PFSK-1 (cell line): ENCODE measurements at regions not wholly inside any gene's neighbourhood (a gene's known extent, or its start where the extent isn't known, plus 50 kb on each side); places are given as distances from the start of the nearest gene placed in this dataset.

Experiments used
- FOXP2 ChIP-seq: optimal IDR thresholded peaks from 2 replicates; pipeline ENCODE3; 2011; ENCODE audit warnings: borderline replicate concordance, control low read depth, inconsistent platforms; ENCODE audit not compliant: insufficient read depth; ENCODE audit errors: extremely low read length, extremely low read depth
- POLR2AphosphoS5 ChIP-seq: IDR thresholded peaks from 2 replicates; pipeline ENCODE4 v1.6.1; 2012; ENCODE audit warnings: low read depth, mild to moderate bottlenecking, control low read depth, low read length, moderate library complexity
- REST ChIP-seq, 2 experiments: IDR thresholded peaks; 2 replicates each; pipeline versions ENCODE4 v1.6.1 to v1.8.0; 2011 to 2012; ENCODE audit warnings: low read depth in 2 of 2, low read length in 2 of 2, control low read depth in 1 of 2, inconsistent platforms in 1 of 2, mild to moderate bottlenecking in 1 of 2, moderate library complexity in 1 of 2; ENCODE audit not compliant: insufficient read depth in 1 of 2
- SIN3A ChIP-seq: IDR thresholded peaks from 2 replicates; pipeline ENCODE4 v1.6.1; 2012; ENCODE audit warnings: mild to moderate bottlenecking, low read length, moderate library complexity, borderline replicate concordance; ENCODE audit not compliant: insufficient read depth
- TAF1 ChIP-seq: IDR thresholded peaks from 2 replicates; pipeline ENCODE4 v1.6.1; 2012; ENCODE audit warnings: low read length, control low read depth, borderline replicate concordance; ENCODE audit not compliant: insufficient read depth

DNA sequence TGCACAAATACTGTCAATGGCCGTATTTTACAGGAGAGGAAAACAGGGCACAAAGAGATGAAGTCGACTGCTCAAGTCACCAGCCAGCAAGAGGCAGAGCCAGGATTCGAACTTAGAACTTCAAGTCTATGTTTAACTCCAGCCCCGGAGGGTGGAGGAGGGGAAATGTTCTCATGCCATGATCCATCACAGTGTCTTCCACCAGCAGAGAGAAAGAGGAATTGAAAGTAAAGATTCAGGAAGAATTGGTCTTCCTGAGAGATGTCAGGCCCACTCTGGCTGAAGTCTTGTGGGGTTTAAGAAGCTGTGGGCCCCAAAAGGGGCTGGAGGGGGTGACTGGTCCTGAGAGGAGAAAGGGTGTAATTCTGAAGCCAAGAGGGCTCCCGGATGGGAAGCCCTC, 260.0 kb downstream of the TNS1 start:
- no peak for TF ChIP-seq TAF1
- no peak for TF ChIP-seq FOXP2
- TF ChIP-seq SIN3A: no peak
- no peak for TF ChIP-seq POLR2AphosphoS5
- TF ChIP-seq REST (IDR thresholded peaks at IDR 0.05; ENCODE audit: insufficient read depth in 1 of 2, low read depth in 2 of 2, low read length in 2 of 2): no peak

DNA sequence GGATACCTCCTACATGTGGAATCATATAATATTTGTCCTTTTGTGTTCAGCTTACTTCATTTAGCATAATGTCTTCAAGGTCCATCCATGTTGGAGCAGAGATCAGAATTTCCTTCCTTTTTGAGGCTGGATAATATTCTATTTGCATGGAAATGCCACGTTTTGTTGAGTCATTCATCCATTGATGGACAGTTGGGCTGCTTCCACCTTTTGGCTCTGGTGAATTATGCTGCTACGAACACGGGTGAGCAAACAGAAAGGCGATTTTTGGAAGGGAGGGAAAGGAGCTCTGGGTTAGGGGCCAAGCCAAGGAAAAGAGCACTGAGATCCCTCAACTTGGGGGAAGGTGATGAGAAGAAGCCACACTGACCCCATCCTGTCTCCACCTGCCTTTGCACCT, 260.5 kb downstream of the TNS1 start:
- TF ChIP-seq SIN3A (no peak), FOXP2 (no peak), POLR2AphosphoS5 (no peak), TAF1 (no peak)

DNA sequence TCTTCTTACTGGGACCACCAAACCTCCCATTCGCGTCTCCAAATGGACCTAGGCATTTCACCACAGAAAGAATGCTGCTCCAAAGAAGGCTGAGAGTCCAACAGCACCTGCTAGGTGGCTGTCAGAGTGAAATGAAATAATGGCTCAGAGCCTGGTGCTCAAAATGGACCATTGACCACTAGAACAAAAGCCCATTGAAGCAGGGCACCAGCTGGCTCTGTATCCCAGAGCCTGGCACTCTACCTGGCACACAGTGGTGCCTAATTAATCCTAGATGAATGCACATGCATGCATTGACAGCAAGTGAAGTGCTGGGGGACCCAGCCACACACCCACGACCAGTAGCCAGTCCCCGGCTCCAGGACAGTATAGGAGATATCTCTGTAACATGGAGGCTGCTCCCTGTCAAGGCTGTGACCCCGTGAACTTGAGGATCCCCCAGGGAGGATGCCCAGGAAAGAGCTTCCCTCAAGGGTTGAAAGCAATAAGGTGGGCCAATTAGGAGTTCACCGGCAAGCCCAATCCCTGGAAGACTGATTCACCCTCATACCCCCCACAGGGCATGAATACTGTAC, 261.3 kb downstream of the TNS1 start:
- no peak for TF ChIP-seq TAF1
- TF ChIP-seq SIN3A: no peak
- TF ChIP-seq FOXP2: no peak
- no peak for TF ChIP-seq REST (IDR thresholded peaks at IDR 0.05; ENCODE audit: insufficient read depth in 1 of 2, low read depth in 2 of 2, low read length in 2 of 2)
- TF ChIP-seq POLR2AphosphoS5: no peak

GRCh38 chr2:217740756-217741155, 262.0 kb downstream of the TNS1 start:
- TF ChIP-seq SIN3A (no peak), POLR2AphosphoS5 (no peak), FOXP2 (no peak), REST (IDR thresholded peaks at IDR 0.05; ENCODE audit: insufficient read depth in 1 of 2, low read depth in 2 of 2, low read length in 2 of 2) (no peak), TAF1 (no peak)

DNA sequence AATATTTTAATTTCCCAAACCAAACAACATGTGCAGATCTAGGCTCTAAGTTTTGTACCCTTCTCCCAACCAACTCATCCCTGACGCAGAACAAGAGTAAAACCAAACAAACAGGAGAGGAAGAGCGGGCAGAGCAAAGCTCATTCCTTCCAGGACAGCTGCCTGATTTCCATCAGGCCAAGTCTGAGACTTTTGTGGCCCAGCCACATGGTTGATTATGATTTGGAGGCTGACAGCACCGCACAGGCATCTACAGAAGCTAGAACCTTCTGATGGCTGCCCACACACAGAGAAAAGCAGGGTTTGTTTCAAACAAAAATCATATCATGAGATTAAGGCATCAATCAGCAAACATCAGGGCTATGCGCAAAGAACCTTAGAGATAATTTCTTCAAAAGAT, 262.6 kb downstream of the TNS1 start:
- TF ChIP-seq FOXP2: no peak
- no peak for TF ChIP-seq POLR2AphosphoS5
- no peak for TF ChIP-seq SIN3A
- TF ChIP-seq REST (IDR thresholded peaks at IDR 0.05; ENCODE audit: insufficient read depth in 1 of 2, low read depth in 2 of 2, low read length in 2 of 2): no peak
- TF ChIP-seq TAF1: no peak
